KMS-11 (cell line): ENCODE measurements at regions not wholly inside any gene's neighbourhood (a gene's known extent, or its start where the extent isn't known, plus 50 kb on each side); places are given as distances from the start of the nearest gene placed in this dataset.

ENCODE experiments used
- H2AFZ ChIP-seq: fragments of 200-600 bp; sonication (generic); 2 replicates; pipeline ENCODE4 v1.6.1; 2016; ENCODE audit warnings: antibody characterized with exemption, mixed run types, low read depth
- H3K27ac ChIP-seq: fragments of 200-600 bp; sonication (generic); 2 replicates; pipeline ENCODE4 v1.6.1; 2016; ENCODE audit warnings: mild to moderate bottlenecking, mixed run types
- H3K27me3 ChIP-seq: fragments of 200-600 bp; sonication (generic); 2 replicates; pipeline ENCODE4 v1.6.1; 2017; ENCODE audit warnings: mild to moderate bottlenecking, low read depth, mixed run types, moderate library complexity; ENCODE audit not compliant: insufficient read depth
- H3K36me3 ChIP-seq: fragments of 200-600 bp; sonication (generic); 2 replicates; pipeline ENCODE4 v1.6.1; 2017; ENCODE audit warnings: mild to moderate bottlenecking, mixed run types; ENCODE audit not compliant: insufficient read depth
- H3K4me1 ChIP-seq: fragments of 200-600 bp; sonication (generic); 2 replicates; pipeline ENCODE4 v1.6.1; 2016; ENCODE audit warnings: mild to moderate bottlenecking, low read depth, mixed run types; ENCODE audit not compliant: poor library complexity, severe bottlenecking
- H3K4me2 ChIP-seq: fragments of 200-600 bp; sonication (generic); 2 replicates; pipeline ENCODE4 v1.7.0; 2016; ENCODE audit warnings: mild to moderate bottlenecking, mixed run types
- H3K4me3 ChIP-seq: fragments of 200-600 bp; sonication (generic); IDR thresholded peaks from 2 replicates; pipeline ENCODE4 v1.6.1; 2017; ENCODE audit warnings: low read depth, low read length, mixed read lengths; ENCODE audit not compliant: insufficient read depth
- H3K79me2 ChIP-seq: fragments of 200-600 bp; sonication (generic); 2 replicates; pipeline ENCODE4 v1.6.1; 2016; ENCODE audit warnings: low read depth, mixed run types; ENCODE audit not compliant: insufficient read depth
- H3K9ac ChIP-seq: fragments of 200-600 bp; sonication (generic); 2 replicates; pipeline ENCODE4 v1.6.1; 2016; ENCODE audit warnings: mild to moderate bottlenecking, mixed run types
- H4K20me1 ChIP-seq: fragments of 200-600 bp; sonication (generic); 2 replicates; pipeline ENCODE4 v1.6.1; 2016; ENCODE audit warnings: mild to moderate bottlenecking, mixed run types; ENCODE audit not compliant: insufficient read depth
- CTCF ChIP-seq: fragments of 200-600 bp; sonication (generic); conservative IDR thresholded peaks from 2 replicates; pipeline ENCODE4 v1.6.1; 2017; ENCODE audit warnings: low read depth, mild to moderate bottlenecking, antibody characterized with exemption, low read length, moderate library complexity, mixed read lengths

- TF ChIP-seq CTCF: peak; percentile 69
- no peaks in the 10 kb centered on the region for H3K4me1 ChIP-seq
- no peaks in the 10 kb centered on the region for H4K20me1 ChIP-seq
- no peak overlapping the region for H3K4me2 ChIP-seq
- no peaks in the 10 kb centered on the region for H3K79me2 ChIP-seq
- H3K27ac ChIP-seq: no peak overlapping the region
- H3K27me3 ChIP-seq: no peaks in the 10 kb centered on the region
- no peak overlapping the region for H3K4me3 ChIP-seq
- no peak overlapping the region for H3K9ac ChIP-seq
- H3K36me3 ChIP-seq: no peaks in the 10 kb centered on the region
- no peak overlapping the region for H2AFZ ChIP-seq
Measured at GRCh38 chr10:2839081-2839725, 228.1 kb upstream of the PFKP start.

GRCh38 chr10:2837674-2838073, 229.7 kb upstream of the PFKP start:
- TF ChIP-seq CTCF: no peak
- H4K20me1 ChIP-seq: no peaks in the 10 kb centered on the region
- no peaks in the 10 kb centered on the region for H3K36me3 ChIP-seq
- H2AFZ ChIP-seq: no peak overlapping the region
- H3K4me3 ChIP-seq: no peak overlapping the region
- no peak overlapping the region for H3K4me2 ChIP-seq
- H3K27ac ChIP-seq: no peak overlapping the region
- no peaks in the 10 kb centered on the region for H3K27me3 ChIP-seq
- no peak overlapping the region for H3K9ac ChIP-seq
- H3K79me2 ChIP-seq: no peaks in the 10 kb centered on the region
- H3K4me1 ChIP-seq: no peaks in the 10 kb centered on the region

- Histone ChIP-seq H3K36me3 (no peaks in the 10 kb centered on the region), H4K20me1 (no peaks in the 10 kb centered on the region), H3K27me3 (no peaks in the 10 kb centered on the region), H3K27ac (no peak overlapping the region), H3K79me2 (no peaks in the 10 kb centered on the region), H3K4me2 (no peak overlapping the region), H3K4me3 (no peak overlapping the region), H2AFZ (no peak overlapping the region), H3K9ac (no peak overlapping the region), H3K4me1 (no peaks in the 10 kb centered on the region)
- no peak for TF ChIP-seq CTCF
Measured at GRCh38 chr10:2836921-2837662, 230.3 kb upstream of the PFKP start.

GRCh38 chr10:2834214-2834613, 233.1 kb upstream of the PFKP start:
- no peak overlapping the region for H3K9ac ChIP-seq
- no peaks in the 10 kb centered on the region for H4K20me1 ChIP-seq
- no peak overlapping the region for H3K4me2 ChIP-seq
- H3K4me1 ChIP-seq: no peaks in the 10 kb centered on the region
- TF ChIP-seq CTCF: no peak
- no peak overlapping the region for H2AFZ ChIP-seq
- no peaks in the 10 kb centered on the region for H3K27me3 ChIP-seq
- H3K36me3 ChIP-seq: no peaks in the 10 kb centered on the region
- no peaks in the 10 kb centered on the region for H3K79me2 ChIP-seq
- no peak overlapping the region for H3K27ac ChIP-seq
- H3K4me3 ChIP-seq: no peak overlapping the region
